ENCODE measurements at regions not wholly inside any gene's neighbourhood (a gene's known extent, or its start where the extent isn't known, plus 50 kb on each side); places are given as distances from the start of the nearest gene placed in this dataset.

GRCh38 chr11:26830757-26831156 is 108.9 kb upstream of the SLC5A12 start:
- no peak for TF ChIP-seq CTCF (IDR thresholded peaks at IDR 0.05 in 8 of 11, conservative IDR thresholded peaks at IDR 0.05 in 3 of 11)
- no peak for TF ChIP-seq POLR2AphosphoS5 (IDR thresholded peaks at IDR 0.05)
- no peak for TF ChIP-seq POLR2A (IDR thresholded peaks at IDR 0.05)
- no peaks in the 10 kb centered on the region for H3K27me3 ChIP-seq (replicated peaks in 1 of 7)
- H3K4me1 ChIP-seq = no peaks in the 10 kb centered on the region
- no peaks in the 10 kb centered on the region for H3K36me3 ChIP-seq
- no peak for DNase-seq
- peaks cover 0 to 7% (median 0%) of the 10 kb centered on the region in 8 donors for H3K9me3 ChIP-seq
- intact Hi-C loops (cut with DNase I; ENCODE audit: low total_unique reads) = no loop called here
- H3K27ac ChIP-seq = no peak overlapping the region
- no peak overlapping the region for H3K4me3 ChIP-seq

GRCh38 chr11:26834601-26835000 is 112.7 kb upstream of the SLC5A12 start:
- intact Hi-C loops (cut with DNase I; ENCODE audit: low total_unique reads) = no loop called here
- H3K9me3 ChIP-seq = no peaks in the 10 kb centered on the region
- H3K36me3 ChIP-seq = no peaks in the 10 kb centered on the region
- no peak overlapping the region for H3K4me3 ChIP-seq
- no peak for TF ChIP-seq POLR2AphosphoS5 (IDR thresholded peaks at IDR 0.05)
- no peak for TF ChIP-seq CTCF (IDR thresholded peaks at IDR 0.05 in 8 of 11, conservative IDR thresholded peaks at IDR 0.05 in 3 of 11)
- TF ChIP-seq POLR2A (IDR thresholded peaks at IDR 0.05) = no peak
- no peaks in the 10 kb centered on the region for H3K27me3 ChIP-seq (replicated peaks in 1 of 7)
- no peaks in the 10 kb centered on the region for H3K4me1 ChIP-seq
- DNase-seq = no peak
- no peak overlapping the region for H3K27ac ChIP-seq

GRCh38 chr11:26835611-26836010 is 113.8 kb upstream of the SLC5A12 start:
- DNase-seq = no peak
- intact Hi-C loops (cut with DNase I; ENCODE audit: low total_unique reads) = no loop called here
- 85 to 94% (median 93%) methylated on average over 3 of the region's 3 CpGs for WGBS, 5 donors
- no peak overlapping the region for H3K27ac ChIP-seq
- no peak overlapping the region for H3K4me3 ChIP-seq
- H3K9me3 ChIP-seq = no peaks in the 10 kb centered on the region
- no peaks in the 10 kb centered on the region for H3K36me3 ChIP-seq
- TF ChIP-seq POLR2AphosphoS5 (IDR thresholded peaks at IDR 0.05) = no peak
- no peak for TF ChIP-seq POLR2A (IDR thresholded peaks at IDR 0.05)
- TF ChIP-seq CTCF (IDR thresholded peaks at IDR 0.05 in 8 of 11, conservative IDR thresholded peaks at IDR 0.05 in 3 of 11) = no peak
- H3K27me3 ChIP-seq (replicated peaks in 1 of 7) = no peaks in the 10 kb centered on the region
- H3K4me1 ChIP-seq = no peaks in the 10 kb centered on the region

GRCh38 chr11:26837154-26837553 is 115.3 kb upstream of the SLC5A12 start:
- DNase-seq = no peak
- no peaks in the 10 kb centered on the region for H3K9me3 ChIP-seq
- H3K36me3 ChIP-seq = no peaks in the 10 kb centered on the region
- 80 to 91% (median 85%) methylated on average over 2 of the region's 2 CpGs for WGBS, 5 donors
- no peaks in the 10 kb centered on the region for H3K27me3 ChIP-seq (replicated peaks in 1 of 7)
- no peak overlapping the region for H3K27ac ChIP-seq
- H3K4me3 ChIP-seq = no peak overlapping the region
- TF ChIP-seq POLR2AphosphoS5 (IDR thresholded peaks at IDR 0.05) (no peak), CTCF (IDR thresholded peaks at IDR 0.05 in 8 of 11, conservative IDR thresholded peaks at IDR 0.05 in 3 of 11) (no peak), POLR2A (IDR thresholded peaks at IDR 0.05) (no peak)
- intact Hi-C loops (cut with DNase I; ENCODE audit: low total_unique reads) = no loop called here
- peaks cover 0 to 5% (median 0%) of the 10 kb centered on the region in 6 donors for H3K4me1 ChIP-seq

All from spleen (tissue), 11 donors.